Prostate gland (tissue), 2 donors: ENCODE measurements at regions not wholly inside any gene's neighbourhood (a gene's known extent, or its start where the extent isn't known, plus 50 kb on each side); places are given as distances from the start of the nearest gene placed in this dataset.

Source experiments
- CTCF ChIP-seq, 4 experiments: fragments of 200-600 bp in 2 of 4; fragments of 450-650 bp in 2 of 4; sonication (generic) in 2 of 4; IDR thresholded peaks; 1 replicate in 3 of 4; 2 replicates in 1 of 4; pipeline ENCODE4 v1.5.1; 2016 to 2019; ENCODE audit warnings: antibody characterized with exemption in 4 of 4, mild to moderate bottlenecking in 2 of 4, moderate library complexity in 2 of 4
- POLR2A ChIP-seq: fragments of 450-650 bp; IDR thresholded peaks from one replicate; pipeline ENCODE4 v1.6.1; 2016; ENCODE audit warnings: antibody characterized with exemption, mild to moderate bottlenecking
- POLR2AphosphoS5 ChIP-seq: sonication (generic); formaldehyde crosslinking; IDR thresholded peaks from one replicate; pipeline ENCODE4 v1.6.1; 2017; ENCODE audit warnings: antibody characterized with exemption

- TF ChIP-seq CTCF (IDR thresholded peaks at IDR 0.05) (no peak), POLR2A (no peak), POLR2AphosphoS5 (no peak)
Measured at GRCh38 chr6:115814907-115815306, 245.8 kb downstream of the FRK start.
